ENCODE measurements at regions not wholly inside any gene's neighbourhood (a gene's known extent, or its start where the extent isn't known, plus 50 kb on each side); places are given as distances from the start of the nearest gene placed in this dataset.
A peak's percentile ranks its signal among the peaks of the same experiment; 100 is the strongest.

DNA sequence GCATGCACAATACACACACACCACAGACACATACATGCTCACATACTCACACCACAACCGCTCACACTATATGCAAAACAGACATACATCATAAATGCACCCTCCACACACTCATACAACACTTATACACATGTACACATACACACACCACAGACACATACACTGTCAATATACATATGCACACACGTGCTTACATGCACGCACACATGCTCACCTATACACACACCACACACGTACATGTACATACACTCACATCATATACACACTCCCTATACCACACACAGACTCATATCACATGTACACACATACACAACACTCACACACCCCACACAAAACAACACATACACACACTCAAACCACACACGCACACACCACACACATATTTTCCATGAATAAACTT, 885.3 kb downstream of the TBC1D22A start:
- ATAC-seq (ENCODE audit: low read depth) (no peak), DNase-seq (no peak)
- Histone ChIP-seq H3K4ac (ENCODE audit: low read depth, low read length) (no peak overlapping the region), H3K9me1 (ENCODE audit: insufficient read depth, low read length) (no peaks in the 10 kb centered on the region), H3K4me1 (ENCODE audit: control insufficient read depth, insufficient read depth, low read length) (no peaks in the 10 kb centered on the region), H3K4me2 (ENCODE audit: low read depth, low read length) (no peak overlapping the region), H3K27me3 (ENCODE audit: control insufficient read depth, insufficient read depth, low read length) (no peaks in the 10 kb centered on the region), H2BK120ac (ENCODE audit: low read depth, low read length) (no peak overlapping the region), H3K18ac (ENCODE audit: low read depth, low read length) (no peak overlapping the region), H2AFZ (replicated peaks; ENCODE audit: low read length, poor library complexity) (no peak overlapping the region), H4K8ac (ENCODE audit: low read depth in 2 of 2, low read length in 2 of 2) (no peak overlapping the region), H3K9ac (ENCODE audit: low read depth, low read length) (no peak overlapping the region), H4K91ac (ENCODE audit: insufficient read depth, low read depth, low read length) (no peak overlapping the region), H3K9me3 (ENCODE audit: control insufficient read depth, insufficient read depth, low read length) (peaks cover 22% of the 10 kb centered on the region), H3K27ac (ENCODE audit: insufficient read depth, low read length) (no peak overlapping the region), H2BK5ac (ENCODE audit: low read depth, low read length, poor library complexity, severe bottlenecking) (peak overlapping the region; percentile 54), H3K4me3 (ENCODE audit: insufficient read depth, low read depth, low read length) (no peak overlapping the region), H2BK15ac (ENCODE audit: low read depth, low read length) (no peak overlapping the region), H2AK9ac (replicated peaks; ENCODE audit: low read depth, low read length, poor library complexity) (no peak overlapping the region), H3K14ac (replicated peaks; ENCODE audit: low read depth, low read length) (no peak overlapping the region), H2BK20ac (ENCODE audit: low read depth, low read length) (no peak overlapping the region), H4K20me1 (ENCODE audit: insufficient read depth, low read length) (no peaks in the 10 kb centered on the region), H3K36me3 (ENCODE audit: control insufficient read depth, insufficient read depth, low read length) (no peaks in the 10 kb centered on the region), H3K23ac (ENCODE audit: low read depth, low read length) (no peak overlapping the region), H2AK5ac (ENCODE audit: low read depth, low read length) (no peak overlapping the region), H3K56ac (ENCODE audit: extremely low read depth, insufficient read depth, low read length) (no peak overlapping the region), H3K79me1 (ENCODE audit: low read depth in 1 of 2, low read length in 2 of 2) (no peaks in the 10 kb centered on the region), H4K5ac (ENCODE audit: low read depth, low read length) (no peak overlapping the region)
- BruUV-seq (replicated peaks) = no TSS peak
- CTCF ChIA-PET = no interaction called here
- TF ChIP-seq, protein P1, sequence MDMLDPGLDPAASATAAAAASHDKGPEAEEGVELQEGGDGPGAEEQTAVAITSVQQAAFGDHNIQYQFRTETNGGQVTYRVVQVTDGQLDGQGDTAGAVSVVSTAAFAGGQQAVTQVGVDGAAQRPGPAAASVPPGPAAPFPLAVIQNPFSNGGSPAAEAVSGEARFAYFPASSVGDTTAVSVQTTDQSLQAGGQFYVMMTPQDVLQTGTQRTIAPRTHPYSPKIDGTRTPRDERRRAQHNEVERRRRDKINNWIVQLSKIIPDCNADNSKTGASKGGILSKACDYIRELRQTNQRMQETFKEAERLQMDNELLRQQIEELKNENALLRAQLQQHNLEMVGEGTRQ (IDR thresholded peaks at IDR 0.05; ENCODE audit: low read depth, low read length) = no peak
- TF ChIP-seq RFX5 (IDR thresholded peaks at IDR 0.05; ENCODE audit: low read depth, low read length) (no peak), FOS (IDR thresholded peaks at IDR 0.05; ENCODE audit: low read depth, low read length) (no peak), RAD21 (IDR thresholded peaks at IDR 0.05; ENCODE audit: low read length) (no peak), RCOR1 (IDR thresholded peaks at IDR 0.05; ENCODE audit: insufficient replicate concordance, low read length) (no peak), POLR2A (IDR thresholded peaks at IDR 0.05; ENCODE audit: low read depth, low read length) (no peak), MAFK (IDR thresholded peaks at IDR 0.05; ENCODE audit: low read depth, low read length) (no peak), MXI1 (IDR thresholded peaks at IDR 0.05; ENCODE audit: borderline replicate concordance, low read depth, low read length) (no peak), CEBPB (IDR thresholded peaks at IDR 0.05; ENCODE audit: low read depth, low read length) (no peak), MAZ (IDR thresholded peaks at IDR 0.05; ENCODE audit: borderline replicate concordance, low read depth, low read length) (no peak), BHLHE40 (IDR thresholded peaks at IDR 0.05; ENCODE audit: low read depth, low read length) (no peak), SMC3 (IDR thresholded peaks at IDR 0.05; ENCODE audit: low read depth, low read length) (no peak), NFE2L2 (IDR thresholded peaks at IDR 0.05; ENCODE audit: low read depth, low read length) (no peak), CHD1 (IDR thresholded peaks at IDR 0.05; ENCODE audit: low read depth, low read length) (no peak)
- TF ChIP-seq, protein P2, sequence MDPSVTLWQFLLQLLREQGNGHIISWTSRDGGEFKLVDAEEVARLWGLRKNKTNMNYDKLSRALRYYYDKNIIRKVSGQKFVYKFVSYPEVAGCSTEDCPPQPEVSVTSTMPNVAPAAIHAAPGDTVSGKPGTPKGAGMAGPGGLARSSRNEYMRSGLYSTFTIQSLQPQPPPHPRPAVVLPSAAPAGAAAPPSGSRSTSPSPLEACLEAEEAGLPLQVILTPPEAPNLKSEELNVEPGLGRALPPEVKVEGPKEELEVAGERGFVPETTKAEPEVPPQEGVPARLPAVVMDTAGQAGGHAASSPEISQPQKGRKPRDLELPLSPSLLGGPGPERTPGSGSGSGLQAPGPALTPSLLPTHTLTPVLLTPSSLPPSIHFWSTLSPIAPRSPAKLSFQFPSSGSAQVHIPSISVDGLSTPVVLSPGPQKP (IDR thresholded peaks at IDR 0.05; ENCODE audit: borderline replicate concordance, low read depth, low read length) = no peak
- TF ChIP-seq, protein P3, sequence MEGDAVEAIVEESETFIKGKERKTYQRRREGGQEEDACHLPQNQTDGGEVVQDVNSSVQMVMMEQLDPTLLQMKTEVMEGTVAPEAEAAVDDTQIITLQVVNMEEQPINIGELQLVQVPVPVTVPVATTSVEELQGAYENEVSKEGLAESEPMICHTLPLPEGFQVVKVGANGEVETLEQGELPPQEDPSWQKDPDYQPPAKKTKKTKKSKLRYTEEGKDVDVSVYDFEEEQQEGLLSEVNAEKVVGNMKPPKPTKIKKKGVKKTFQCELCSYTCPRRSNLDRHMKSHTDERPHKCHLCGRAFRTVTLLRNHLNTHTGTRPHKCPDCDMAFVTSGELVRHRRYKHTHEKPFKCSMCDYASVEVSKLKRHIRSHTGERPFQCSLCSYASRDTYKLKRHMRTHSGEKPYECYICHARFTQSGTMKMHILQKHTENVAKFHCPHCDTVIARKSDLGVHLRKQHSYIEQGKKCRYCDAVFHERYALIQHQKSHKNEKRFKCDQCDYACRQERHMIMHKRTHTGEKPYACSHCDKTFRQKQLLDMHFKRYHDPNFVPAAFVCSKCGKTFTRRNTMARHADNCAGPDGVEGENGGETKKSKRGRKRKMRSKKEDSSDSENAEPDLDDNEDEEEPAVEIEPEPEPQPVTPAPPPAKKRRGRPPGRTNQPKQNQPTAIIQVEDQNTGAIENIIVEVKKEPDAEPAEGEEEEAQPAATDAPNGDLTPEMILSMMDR (conservative IDR thresholded peaks at IDR 0.05; ENCODE audit: low read depth, low read length) = no peak
- intact Hi-C loops (cut with micrococcal nuclease) = no loop called here
- dilution Hi-C loops (cut with HindIII; ENCODE audit: low sequenced_read_pairs, unreplicated experiment) = no loop called here
- POLR2A ChIA-PET (ENCODE audit: unreplicated experiment) = no interaction called here
- in situ Hi-C loops (cut with MboI; ENCODE audit: low sequenced_read_pairs) = no loop called here
- 76 to 100% methylated on average over 1 to 5 of the region's 5 CpGs for WGBS, 2 experiments (ENCODE audit: extremely low coverage in 2 of 2, insufficient read length in 1 of 2)

All from IMR-90 (cell line).